HUES48 (cell line): ENCODE measurements at regions not wholly inside any gene's neighbourhood (a gene's known extent, or its start where the extent isn't known, plus 50 kb on each side); places are given as distances from the start of the nearest gene placed in this dataset.

Source experiments
- H3K27ac ChIP-seq: one replicate; pipeline ENCODE4 v1.7.0; 2013; ENCODE audit warnings: low read depth, low read length, inconsistent platforms
- H3K27me3 ChIP-seq: 2 replicates; pipeline ENCODE4 v1.6.1; 2013; ENCODE audit warnings: mild to moderate bottlenecking, low read length; ENCODE audit not compliant: control insufficient read depth, insufficient read depth
- H3K36me3 ChIP-seq: 2 replicates; pipeline ENCODE4 v1.6.1; 2013; ENCODE audit warnings: low read length; ENCODE audit not compliant: control insufficient read depth, insufficient read depth
- H3K4me1 ChIP-seq: 2 replicates; pipeline ENCODE4 v1.6.1; 2013; ENCODE audit warnings: mild to moderate bottlenecking, low read length; ENCODE audit not compliant: control insufficient read depth, insufficient read depth
- H3K4me3 ChIP-seq: 2 replicates; pipeline ENCODE4 v1.5.1; 2013; ENCODE audit warnings: mild to moderate bottlenecking, low read depth, low read length
- H3K9ac ChIP-seq: 2 replicates; pipeline ENCODE4 v1.6.1; 2013; ENCODE audit warnings: mild to moderate bottlenecking, low read depth, low read length, moderate library complexity
- H3K9me3 ChIP-seq: 2 replicates; pipeline ENCODE4 v1.6.1; 2013; ENCODE audit warnings: low read length; ENCODE audit not compliant: control insufficient read depth, insufficient read depth

DNA sequence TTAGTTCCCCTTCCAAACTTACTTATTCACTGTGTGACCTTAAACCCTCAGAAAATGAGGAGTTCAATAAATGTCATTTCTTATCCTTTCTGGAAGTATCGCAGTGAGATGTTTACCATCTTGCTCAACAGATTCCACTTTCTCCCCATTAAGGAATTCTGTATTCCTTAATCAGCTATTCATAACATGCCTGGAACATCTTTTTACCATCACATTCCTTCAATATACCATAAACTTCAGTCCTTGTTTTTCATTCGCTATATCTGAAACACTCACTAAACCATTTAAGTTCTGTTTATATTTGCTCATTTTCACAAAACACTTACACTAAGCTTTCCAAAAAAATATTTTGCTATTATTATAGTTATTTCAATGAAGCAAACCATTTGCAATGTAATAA is 1158.6 kb downstream of the CDH12 start:
- Histone ChIP-seq H3K4me3 (no peak overlapping the region), H3K27ac (no peak overlapping the region), H3K9me3 (no peaks in the 10 kb centered on the region), H3K27me3 (no peaks in the 10 kb centered on the region), H3K9ac (no peak overlapping the region), H3K4me1 (no peaks in the 10 kb centered on the region), H3K36me3 (no peaks in the 10 kb centered on the region)

DNA sequence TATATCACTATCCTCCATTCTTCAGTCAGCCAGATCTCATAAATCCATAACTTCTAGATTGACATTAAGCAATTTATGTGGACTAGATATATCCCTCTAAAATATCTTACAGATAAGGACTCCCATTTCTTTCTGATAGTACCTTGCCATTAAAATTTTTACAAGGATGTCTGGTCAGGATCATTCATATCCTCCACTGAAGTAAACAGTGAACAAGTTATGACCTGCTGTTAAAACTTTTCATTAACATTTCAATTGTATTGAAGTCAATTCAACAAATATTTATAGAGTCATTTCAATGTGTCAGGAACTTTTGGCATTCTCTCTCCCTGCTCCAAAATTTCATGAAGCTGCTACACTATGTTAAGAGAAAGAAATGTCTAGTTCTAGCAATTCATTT is 1159.6 kb downstream of the CDH12 start:
- no peaks in the 10 kb centered on the region for H3K27me3 ChIP-seq
- no peak overlapping the region for H3K4me3 ChIP-seq
- H3K9ac ChIP-seq: no peak overlapping the region

DNA sequence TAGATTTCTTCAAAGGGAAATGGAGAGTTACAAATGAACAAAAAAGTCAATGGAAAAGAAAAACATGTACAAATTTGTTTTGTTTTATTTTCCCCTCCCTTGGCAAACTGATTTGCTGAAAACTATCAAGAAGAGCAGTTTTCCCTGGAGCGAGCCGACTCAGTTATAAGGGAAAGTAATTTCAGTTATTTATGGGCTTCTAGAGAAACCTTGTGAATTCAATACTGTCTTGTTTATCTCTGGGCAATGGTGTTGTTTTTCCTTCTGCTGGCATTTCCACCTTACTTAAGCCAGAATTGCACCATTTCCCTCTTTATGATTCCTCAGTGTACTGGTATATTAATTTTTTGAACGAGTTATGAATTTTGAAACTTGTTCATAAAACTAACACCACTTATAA is 1163.6 kb downstream of the CDH12 start:
- H3K9me3 ChIP-seq: no peaks in the 10 kb centered on the region
- no peak overlapping the region for H3K9ac ChIP-seq
- H3K36me3 ChIP-seq: no peaks in the 10 kb centered on the region
- no peak overlapping the region for H3K4me3 ChIP-seq
- H3K27ac ChIP-seq: no peak overlapping the region
- H3K27me3 ChIP-seq: no peaks in the 10 kb centered on the region
- H3K4me1 ChIP-seq: no peaks in the 10 kb centered on the region

More for the DNA sequence above, 1159.6 kb downstream of the CDH12 start:
- Histone ChIP-seq H3K9me3 (no peaks in the 10 kb centered on the region), H3K27ac (no peak overlapping the region), H3K4me1 (no peaks in the 10 kb centered on the region), H3K36me3 (no peaks in the 10 kb centered on the region)

DNA sequence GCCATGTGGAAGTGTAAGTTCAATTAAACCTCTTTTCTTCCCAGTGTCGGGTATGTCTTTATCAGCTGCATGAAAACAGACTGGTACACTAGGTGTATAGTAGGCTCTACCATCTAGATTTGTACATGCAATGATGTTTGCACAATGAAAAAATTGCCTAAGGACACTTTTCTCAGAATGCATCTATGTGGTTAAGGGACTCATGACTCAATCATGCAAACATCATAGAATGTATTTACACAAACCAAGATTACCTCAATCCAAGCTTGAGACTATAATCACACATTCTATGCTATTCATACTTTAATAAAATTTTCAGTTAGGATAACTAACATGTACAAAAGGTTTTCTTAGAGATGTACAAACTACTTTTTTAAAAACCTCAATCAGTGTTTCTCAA is 1164.5 kb downstream of the CDH12 start:
- Histone ChIP-seq H3K36me3 (no peaks in the 10 kb centered on the region), H3K27ac (no peak overlapping the region), H3K9ac (no peak overlapping the region), H3K4me3 (no peak overlapping the region), H3K9me3 (no peaks in the 10 kb centered on the region), H3K4me1 (no peaks in the 10 kb centered on the region), H3K27me3 (no peaks in the 10 kb centered on the region)

GRCh38 chr5:21687621-21688020 is 1165.5 kb downstream of the CDH12 start:
- no peaks in the 10 kb centered on the region for H3K27me3 ChIP-seq
- H3K4me1 ChIP-seq: no peaks in the 10 kb centered on the region
- no peak overlapping the region for H3K4me3 ChIP-seq
- H3K36me3 ChIP-seq: no peaks in the 10 kb centered on the region
- H3K9ac ChIP-seq: no peak overlapping the region
- H3K9me3 ChIP-seq: no peaks in the 10 kb centered on the region
- no peak overlapping the region for H3K27ac ChIP-seq

DNA sequence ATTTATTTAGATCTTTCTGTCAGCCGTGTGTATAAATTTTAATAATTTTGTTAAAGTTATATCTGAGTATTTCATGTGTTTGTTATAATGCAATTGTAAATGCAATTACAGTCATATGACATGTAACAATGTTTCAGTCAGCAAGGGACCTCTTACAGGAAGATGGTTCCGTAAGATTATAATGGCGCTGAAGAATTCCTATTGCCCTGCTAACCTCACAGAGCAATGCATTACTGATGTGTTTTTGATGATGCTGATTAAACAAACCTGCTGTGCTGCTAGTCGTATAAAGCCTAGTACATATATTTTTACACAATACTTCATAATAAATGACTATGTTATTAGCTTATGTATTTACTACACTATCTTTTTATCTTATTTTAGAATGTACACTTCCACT is 1166.4 kb downstream of the CDH12 start:
- Histone ChIP-seq H3K4me3 (no peak overlapping the region), H3K27ac (no peak overlapping the region), H3K27me3 (no peaks in the 10 kb centered on the region), H3K4me1 (no peaks in the 10 kb centered on the region), H3K9ac (no peak overlapping the region), H3K9me3 (no peaks in the 10 kb centered on the region), H3K36me3 (no peaks in the 10 kb centered on the region)

- Histone ChIP-seq H3K36me3 (no peaks in the 10 kb centered on the region), H3K27ac (no peak overlapping the region), H3K27me3 (no peaks in the 10 kb centered on the region), H3K4me1 (no peaks in the 10 kb centered on the region), H3K9me3 (no peaks in the 10 kb centered on the region), H3K4me3 (no peak overlapping the region), H3K9ac (no peak overlapping the region)
These were observed 1167.6 kb downstream of the CDH12 start for GRCh38 chr5:21685522-21685921.

GRCh38 chr5:21684992-21685391 is 1168.2 kb downstream of the CDH12 start:
- H3K27ac ChIP-seq: no peak overlapping the region
- H3K9ac ChIP-seq: no peak overlapping the region
- no peaks in the 10 kb centered on the region for H3K9me3 ChIP-seq
- H3K4me1 ChIP-seq: no peaks in the 10 kb centered on the region
- H3K36me3 ChIP-seq: no peaks in the 10 kb centered on the region
- no peak overlapping the region for H3K4me3 ChIP-seq
- no peaks in the 10 kb centered on the region for H3K27me3 ChIP-seq

GRCh38 chr5:21681911-21682310 is 1171.2 kb downstream of the CDH12 start:
- Histone ChIP-seq H3K27me3 (no peaks in the 10 kb centered on the region), H3K36me3 (no peaks in the 10 kb centered on the region), H3K4me1 (no peaks in the 10 kb centered on the region), H3K9me3 (no peaks in the 10 kb centered on the region), H3K27ac (no peak overlapping the region), H3K9ac (no peak overlapping the region), H3K4me3 (no peak overlapping the region)

- H3K36me3 ChIP-seq: no peaks in the 10 kb centered on the region
- no peak overlapping the region for H3K4me3 ChIP-seq
- H3K27ac ChIP-seq: no peak overlapping the region
- H3K27me3 ChIP-seq: no peaks in the 10 kb centered on the region
- no peaks in the 10 kb centered on the region for H3K4me1 ChIP-seq
- H3K9ac ChIP-seq: no peak overlapping the region
- H3K9me3 ChIP-seq: no peaks in the 10 kb centered on the region
These were observed 1172.5 kb downstream of the CDH12 start for GRCh38 chr5:21680641-21681040.

DNA sequence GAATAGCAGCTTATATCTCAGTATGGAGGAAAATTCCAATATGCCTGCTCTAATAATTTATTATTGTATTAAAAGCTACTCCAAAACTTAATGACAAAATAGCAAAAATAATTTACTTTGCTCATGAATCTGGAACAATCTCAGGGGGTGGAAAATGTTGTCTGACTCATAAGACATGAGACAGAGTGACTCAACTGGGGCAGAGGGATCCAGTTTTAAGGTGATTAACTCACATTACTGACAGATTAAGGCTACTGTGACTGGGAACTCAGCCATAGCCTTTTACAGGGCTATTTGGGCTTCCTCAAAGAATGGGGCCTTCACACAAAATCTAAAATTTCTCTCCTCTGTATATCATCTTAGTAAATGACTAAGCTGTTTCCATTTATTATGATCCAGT is 1172.9 kb downstream of the CDH12 start:
- no peaks in the 10 kb centered on the region for H3K27me3 ChIP-seq
- H3K9me3 ChIP-seq: no peaks in the 10 kb centered on the region
- no peak overlapping the region for H3K9ac ChIP-seq
- H3K4me3 ChIP-seq: no peak overlapping the region
- no peak overlapping the region for H3K27ac ChIP-seq
- no peaks in the 10 kb centered on the region for H3K4me1 ChIP-seq
- no peaks in the 10 kb centered on the region for H3K36me3 ChIP-seq

DNA sequence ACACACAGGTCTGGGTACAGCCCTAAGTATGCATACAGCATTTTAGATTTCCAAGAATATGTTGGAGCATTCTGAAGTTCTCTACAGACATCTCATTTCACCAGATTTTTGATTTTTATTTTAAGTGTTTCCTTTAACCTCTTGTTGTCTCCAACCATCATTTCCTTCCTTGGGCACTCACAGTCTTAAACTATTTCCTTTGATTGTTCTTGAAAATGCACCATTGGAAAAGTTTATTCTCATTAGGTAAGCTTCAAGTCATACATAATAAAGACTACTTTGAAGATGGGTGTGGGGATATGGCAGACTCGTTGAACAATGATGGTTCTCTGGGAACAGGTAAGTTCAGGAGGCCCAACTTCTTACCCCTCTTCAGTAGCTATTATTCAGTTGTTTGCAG is 1174.6 kb downstream of the CDH12 start:
- Histone ChIP-seq H3K4me1 (no peaks in the 10 kb centered on the region), H3K9ac (no peak overlapping the region), H3K4me3 (no peak overlapping the region), H3K27me3 (no peaks in the 10 kb centered on the region), H3K36me3 (no peaks in the 10 kb centered on the region), H3K27ac (no peak overlapping the region), H3K9me3 (no peaks in the 10 kb centered on the region)
